Kidney epithelial cell (primary cell): ENCODE measurements at regions not wholly inside any gene's neighbourhood (a gene's known extent, or its start where the extent isn't known, plus 50 kb on each side); places are given as distances from the start of the nearest gene placed in this dataset.

Experiments used
- DNase-seq: peaks from one replicate; pipeline ENCODE4 v3.0.0-alpha.2; 2010; ENCODE audit warnings: low read depth
- H3K27me3 ChIP-seq: 2 replicates; pipeline ENCODE4 v1.6.0; 2011; ENCODE audit warnings: low read length; ENCODE audit not compliant: control insufficient read depth, insufficient read depth
- H3K36me3 ChIP-seq: 2 replicates; pipeline ENCODE4 v1.5.1; 2011; ENCODE audit warnings: low read length; ENCODE audit not compliant: control insufficient read depth, insufficient read depth
- H3K4me3 ChIP-seq: 2 replicates; pipeline ENCODE4 v1.5.1; 2011; ENCODE audit warnings: low read depth, mild to moderate bottlenecking, control low read depth, low read length
- CTCF ChIP-seq: IDR thresholded peaks from 2 replicates; pipeline ENCODE4 v1.5.1; 2011; ENCODE audit warnings: mild to moderate bottlenecking, moderate library complexity, low read length, control low read depth, inconsistent platforms; ENCODE audit not compliant: insufficient read depth, poor library complexity, severe bottlenecking

GRCh38 chr2:146465460-146465859, 1379.4 kb upstream of the ACVR2A start:
- no peak for DNase-seq
- no peaks in the 10 kb centered on the region for H3K36me3 ChIP-seq
- H3K4me3 ChIP-seq = no peak overlapping the region
- no peaks in the 10 kb centered on the region for H3K27me3 ChIP-seq
- TF ChIP-seq CTCF = no peak

GRCh38 chr2:146461068-146461467, 1383.8 kb upstream of the ACVR2A start:
- no peaks in the 10 kb centered on the region for H3K27me3 ChIP-seq
- no peaks in the 10 kb centered on the region for H3K36me3 ChIP-seq
- no peak overlapping the region for H3K4me3 ChIP-seq
- no peak for TF ChIP-seq CTCF
- DNase-seq = no peak

GRCh38 chr2:146458585-146458984, 1386.2 kb upstream of the ACVR2A start:
- H3K4me3 ChIP-seq = no peak overlapping the region
- no peaks in the 10 kb centered on the region for H3K27me3 ChIP-seq
- TF ChIP-seq CTCF = no peak
- H3K36me3 ChIP-seq = no peaks in the 10 kb centered on the region
- DNase-seq = no peak

- DNase-seq = no peak
- TF ChIP-seq CTCF = no peak
- Histone ChIP-seq H3K4me3 (no peak overlapping the region), H3K36me3 (no peaks in the 10 kb centered on the region), H3K27me3 (no peaks in the 10 kb centered on the region)
Measured at GRCh38 chr2:146457221-146457620, 1387.6 kb upstream of the ACVR2A start.

GRCh38 chr2:146455325-146455724, 1389.5 kb upstream of the ACVR2A start:
- Histone ChIP-seq H3K4me3 (no peak overlapping the region), H3K36me3 (no peaks in the 10 kb centered on the region), H3K27me3 (no peaks in the 10 kb centered on the region)
- DNase-seq = no peak
- no peak for TF ChIP-seq CTCF

GRCh38 chr2:146451972-146452371, 1392.9 kb upstream of the ACVR2A start:
- no peak for TF ChIP-seq CTCF
- Histone ChIP-seq H3K4me3 (no peak overlapping the region), H3K36me3 (no peaks in the 10 kb centered on the region), H3K27me3 (no peaks in the 10 kb centered on the region)
- DNase-seq = no peak
